IPS-15b (cell line): ENCODE measurements at regions not wholly inside any gene's neighbourhood (a gene's known extent, or its start where the extent isn't known, plus 50 kb on each side); places are given as distances from the start of the nearest gene placed in this dataset.
"Not testable (repeated sequence)": the region's sequence is repeated elsewhere in the genome, so short reads cannot be mapped to it uniquely, and the experiment has no call there.

Source experiments
- H3K27me3 ChIP-seq: one replicate; pipeline ENCODE4 v1.6.1; 2013; ENCODE audit warnings: low read length; ENCODE audit not compliant: control insufficient read depth, insufficient read depth
- H3K36me3 ChIP-seq: one replicate; pipeline ENCODE4 v1.6.1; 2013; ENCODE audit warnings: low read length; ENCODE audit not compliant: control insufficient read depth, insufficient read depth
- H3K4me1 ChIP-seq: one replicate; pipeline ENCODE4 v1.6.1; 2013; ENCODE audit warnings: mild to moderate bottlenecking, low read length; ENCODE audit not compliant: control insufficient read depth, insufficient read depth
- H3K4me3 ChIP-seq: one replicate; pipeline ENCODE4 v1.5.1; 2013; ENCODE audit warnings: low read depth, low read length
- H3K9ac ChIP-seq: one replicate; pipeline ENCODE4 v1.6.1; 2013; ENCODE audit warnings: low read depth, mild to moderate bottlenecking, low read length
- H3K9me3 ChIP-seq: one replicate; pipeline ENCODE4 v1.6.1; 2013; ENCODE audit warnings: mild to moderate bottlenecking, low read length; ENCODE audit not compliant: control insufficient read depth, insufficient read depth

GRCh38 chr10:4240608-4241197 is 455.7 kb upstream of the KLF6 start:
- Histone ChIP-seq H3K4me1 (peaks cover 18% of the 10 kb centered on the region), H3K27me3 (no peaks in the 10 kb centered on the region), H3K4me3 (no peak overlapping the region), H3K36me3 (no peaks in the 10 kb centered on the region), H3K9me3 (no peaks in the 10 kb centered on the region), H3K9ac (no peak overlapping the region)

DNA sequence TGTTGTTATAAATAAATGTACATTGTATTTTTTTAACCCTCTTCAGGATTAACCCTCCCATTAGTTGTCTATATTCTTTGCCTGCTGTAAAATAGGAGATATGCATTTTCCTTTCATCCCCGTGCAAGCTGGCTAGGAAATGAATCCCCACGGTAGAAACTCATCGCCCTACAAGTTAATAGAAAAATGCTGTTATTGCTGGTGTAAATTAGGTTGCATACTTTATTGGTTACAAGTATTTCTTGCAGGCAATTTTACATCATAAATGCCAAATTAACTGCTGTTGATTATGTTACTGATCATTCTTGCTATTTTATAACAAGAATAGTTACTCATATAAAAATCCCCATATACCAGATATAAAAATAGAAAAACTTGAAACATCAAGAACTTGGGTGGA is 454.2 kb upstream of the KLF6 start:
- H3K4me1 ChIP-seq: peaks cover 18% of the 10 kb centered on the region
- no peak overlapping the region for H3K4me3 ChIP-seq
- H3K9ac ChIP-seq: no peak overlapping the region
- no peaks in the 10 kb centered on the region for H3K27me3 ChIP-seq
- H3K36me3 ChIP-seq: no peaks in the 10 kb centered on the region
- no peaks in the 10 kb centered on the region for H3K9me3 ChIP-seq

- H3K36me3 ChIP-seq, H3K4me3 ChIP-seq, H3K9me3 ChIP-seq, H3K9ac ChIP-seq, H3K27me3 ChIP-seq: not testable (repeated sequence)
- peaks cover 16% of the 10 kb centered on the region for H3K4me1 ChIP-seq
These were observed 451.9 kb upstream of the KLF6 start for GRCh38 chr10:4236905-4237304.

- Histone ChIP-seq H3K9me3 (no peaks in the 10 kb centered on the region), H3K4me1 (no peaks in the 10 kb centered on the region), H3K27me3 (no peaks in the 10 kb centered on the region), H3K36me3 (no peaks in the 10 kb centered on the region), H3K4me3 (no peak overlapping the region), H3K9ac (no peak overlapping the region)
These were observed 449.7 kb upstream of the KLF6 start for GRCh38 chr10:4234661-4235060.

DNA sequence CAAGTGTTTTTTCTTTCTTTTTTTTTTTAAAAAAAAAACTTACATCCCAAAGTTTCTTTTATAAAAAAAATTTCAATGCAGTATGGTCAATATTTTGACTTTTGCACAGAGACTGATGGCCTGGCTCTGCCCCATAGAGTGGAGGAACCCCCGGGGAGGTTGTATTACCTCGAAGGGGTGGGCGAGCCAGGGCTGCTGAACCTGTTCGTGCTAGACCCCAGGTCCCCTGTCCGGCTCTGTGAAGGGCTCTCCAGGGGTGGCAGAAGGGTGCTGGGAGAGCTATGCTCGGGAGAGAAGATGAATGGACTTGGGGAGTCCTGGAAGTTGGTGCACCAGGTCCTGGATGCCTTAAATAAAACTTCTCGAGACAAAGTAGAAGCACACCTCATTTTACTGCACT is 446.4 kb upstream of the KLF6 start:
- Histone ChIP-seq H3K27me3 (no peaks in the 10 kb centered on the region), H3K9ac (no peak overlapping the region), H3K36me3 (no peaks in the 10 kb centered on the region), H3K4me1 (no peaks in the 10 kb centered on the region), H3K4me3 (no peak overlapping the region), H3K9me3 (no peaks in the 10 kb centered on the region)

DNA sequence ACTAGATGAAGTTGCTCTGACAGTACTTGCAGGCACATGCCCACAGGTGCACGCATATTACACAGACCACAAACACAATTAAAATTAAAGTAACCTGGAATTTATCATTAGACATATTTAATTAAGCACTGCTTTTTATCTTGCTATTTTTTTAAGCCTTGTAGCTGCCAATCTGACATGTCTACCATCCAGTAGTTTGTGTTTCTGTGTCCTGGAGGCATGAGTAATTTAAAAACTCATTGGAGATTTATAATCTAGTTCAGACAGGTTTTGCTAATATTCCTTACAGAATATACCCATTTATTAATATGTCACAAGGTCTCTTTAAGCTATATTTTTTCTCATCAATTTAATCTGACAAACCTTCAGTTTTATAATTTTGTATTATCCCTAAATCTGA is 445.0 kb upstream of the KLF6 start:
- Histone ChIP-seq H3K36me3 (no peaks in the 10 kb centered on the region), H3K4me1 (no peaks in the 10 kb centered on the region)

GRCh38 chr10:4229106-4229505 is 444.1 kb upstream of the KLF6 start:
- no peak overlapping the region for H3K4me3 ChIP-seq
- no peaks in the 10 kb centered on the region for H3K36me3 ChIP-seq
- no peak overlapping the region for H3K9ac ChIP-seq
- no peaks in the 10 kb centered on the region for H3K27me3 ChIP-seq
- H3K9me3 ChIP-seq: no peaks in the 10 kb centered on the region
- H3K4me1 ChIP-seq: no peaks in the 10 kb centered on the region

More for the DNA sequence above, 445.0 kb upstream of the KLF6 start:
- no peak overlapping the region for H3K9ac ChIP-seq
- H3K9me3 ChIP-seq: no peaks in the 10 kb centered on the region
- no peak overlapping the region for H3K4me3 ChIP-seq
- H3K27me3 ChIP-seq: no peaks in the 10 kb centered on the region

GRCh38 chr10:4227586-4227985 is 442.6 kb upstream of the KLF6 start:
- Histone ChIP-seq H3K4me1 (no peaks in the 10 kb centered on the region), H3K9me3 (no peaks in the 10 kb centered on the region), H3K4me3 (no peak overlapping the region), H3K36me3 (no peaks in the 10 kb centered on the region), H3K27me3 (no peaks in the 10 kb centered on the region), H3K9ac (no peak overlapping the region)

GRCh38 chr10:4226941-4227540 is 442.0 kb upstream of the KLF6 start:
- Histone ChIP-seq H3K4me3 (no peak overlapping the region), H3K9ac (no peak overlapping the region), H3K36me3 (no peaks in the 10 kb centered on the region), H3K9me3 (no peaks in the 10 kb centered on the region), H3K4me1 (no peaks in the 10 kb centered on the region), H3K27me3 (no peaks in the 10 kb centered on the region)

GRCh38 chr10:4224178-4224577 is 439.2 kb upstream of the KLF6 start:
- no peaks in the 10 kb centered on the region for H3K9me3 ChIP-seq
- no peak overlapping the region for H3K9ac ChIP-seq
- H3K4me3 ChIP-seq: no peak overlapping the region
- no peaks in the 10 kb centered on the region for H3K36me3 ChIP-seq
- H3K4me1 ChIP-seq: no peaks in the 10 kb centered on the region
- no peaks in the 10 kb centered on the region for H3K27me3 ChIP-seq

- not testable (repeated sequence) for H3K9me3 ChIP-seq, H3K4me3 ChIP-seq, H3K4me1 ChIP-seq, H3K9ac ChIP-seq, H3K27me3 ChIP-seq, H3K36me3 ChIP-seq
These were observed 436.3 kb upstream of the KLF6 start for GRCh38 chr10:4221310-4221709.

- Histone ChIP-seq H3K27me3 (no peaks in the 10 kb centered on the region), H3K36me3 (no peaks in the 10 kb centered on the region), H3K4me3 (no peak overlapping the region), H3K4me1 (peaks cover 11% of the 10 kb centered on the region), H3K9ac (no peak overlapping the region), H3K9me3 (no peaks in the 10 kb centered on the region)
These were observed 434.9 kb upstream of the KLF6 start for GRCh38 chr10:4219901-4220300.
